ENCODE measurements at regions not wholly inside any gene's neighbourhood (a gene's known extent, or its start where the extent isn't known, plus 50 kb on each side); places are given as distances from the start of the nearest gene placed in this dataset.

- no peak for DNase-seq (ENCODE audit: low read depth in 2 of 2)
These were observed 75.0 kb upstream of the MBNL1 start for GRCh38 chr3:152193673-152194267.

- DNase-seq (ENCODE audit: low read depth in 2 of 2), result no peak
These were observed 73.5 kb upstream of the MBNL1 start for GRCh38 chr3:152195206-152195605.

- no peak for DNase-seq (ENCODE audit: low read depth in 2 of 2)
These were observed 71.9 kb upstream of the MBNL1 start for GRCh38 chr3:152196782-152197181.

- DNase-seq (ENCODE audit: low read depth in 2 of 2), result no peak
These were observed 71.3 kb upstream of the MBNL1 start for GRCh38 chr3:152197451-152197850.

- DNase-seq (ENCODE audit: low read depth in 2 of 2), result no peak
These were observed 70.8 kb upstream of the MBNL1 start for GRCh38 chr3:152197937-152198336.

- no peak for DNase-seq (ENCODE audit: low read depth in 2 of 2)
These were observed 70.1 kb upstream of the MBNL1 start for GRCh38 chr3:152198665-152199064.

- no peak for DNase-seq (ENCODE audit: low read depth in 2 of 2)
These were observed 69.5 kb upstream of the MBNL1 start for GRCh38 chr3:152199102-152199840.

- no peak for DNase-seq (ENCODE audit: low read depth in 2 of 2)
These were observed 68.0 kb upstream of the MBNL1 start for GRCh38 chr3:152200476-152201420.

GRCh38 chr3:152202976-152203626, 65.6 kb upstream of the MBNL1 start:
- no peak for DNase-seq (ENCODE audit: low read depth in 2 of 2)

GRCh38 chr3:152203652-152204051, 65.1 kb upstream of the MBNL1 start:
- DNase-seq (ENCODE audit: low read depth in 2 of 2), result no peak

- no peak for DNase-seq (ENCODE audit: low read depth in 2 of 2)
These were observed 64.5 kb upstream of the MBNL1 start for GRCh38 chr3:152204218-152204617.

- DNase-seq (ENCODE audit: low read depth in 2 of 2), result no peak
These were observed 63.6 kb upstream of the MBNL1 start for GRCh38 chr3:152205097-152205593.

GRCh38 chr3:152206243-152206760, 62.4 kb upstream of the MBNL1 start:
- no peak for DNase-seq (ENCODE audit: low read depth in 2 of 2)

- DNase-seq (ENCODE audit: low read depth in 2 of 2), result no peak
These were observed 60.3 kb upstream of the MBNL1 start for GRCh38 chr3:152208439-152208838.

GRCh38 chr3:152209060-152209459, 59.7 kb upstream of the MBNL1 start:
- DNase-seq (ENCODE audit: low read depth in 2 of 2), result no peak

- DNase-seq (ENCODE audit: low read depth in 2 of 2), result no peak
These were observed 59.0 kb upstream of the MBNL1 start for GRCh38 chr3:152209776-152210175.

- DNase-seq (ENCODE audit: low read depth in 2 of 2), result no peak
These were observed 58.0 kb upstream of the MBNL1 start for GRCh38 chr3:152210697-152211096.

- no peak for DNase-seq (ENCODE audit: low read depth in 2 of 2)
These were observed 57.1 kb upstream of the MBNL1 start for GRCh38 chr3:152211655-152212054.

GRCh38 chr3:152213203-152213602, 55.5 kb upstream of the MBNL1 start:
- DNase-seq (ENCODE audit: low read depth in 2 of 2), result no peak

GRCh38 chr3:152213938-152214337, 54.8 kb upstream of the MBNL1 start:
- no peak for DNase-seq (ENCODE audit: low read depth in 2 of 2)
